ENCODE measurements at regions not wholly inside any gene's neighbourhood (a gene's known extent, or its start where the extent isn't known, plus 50 kb on each side); places are given as distances from the start of the nearest gene placed in this dataset.

GRCh38 chr5:155735388-155735787, 591.6 kb upstream of the SGCD start:
- TF ChIP-seq, protein P1, sequence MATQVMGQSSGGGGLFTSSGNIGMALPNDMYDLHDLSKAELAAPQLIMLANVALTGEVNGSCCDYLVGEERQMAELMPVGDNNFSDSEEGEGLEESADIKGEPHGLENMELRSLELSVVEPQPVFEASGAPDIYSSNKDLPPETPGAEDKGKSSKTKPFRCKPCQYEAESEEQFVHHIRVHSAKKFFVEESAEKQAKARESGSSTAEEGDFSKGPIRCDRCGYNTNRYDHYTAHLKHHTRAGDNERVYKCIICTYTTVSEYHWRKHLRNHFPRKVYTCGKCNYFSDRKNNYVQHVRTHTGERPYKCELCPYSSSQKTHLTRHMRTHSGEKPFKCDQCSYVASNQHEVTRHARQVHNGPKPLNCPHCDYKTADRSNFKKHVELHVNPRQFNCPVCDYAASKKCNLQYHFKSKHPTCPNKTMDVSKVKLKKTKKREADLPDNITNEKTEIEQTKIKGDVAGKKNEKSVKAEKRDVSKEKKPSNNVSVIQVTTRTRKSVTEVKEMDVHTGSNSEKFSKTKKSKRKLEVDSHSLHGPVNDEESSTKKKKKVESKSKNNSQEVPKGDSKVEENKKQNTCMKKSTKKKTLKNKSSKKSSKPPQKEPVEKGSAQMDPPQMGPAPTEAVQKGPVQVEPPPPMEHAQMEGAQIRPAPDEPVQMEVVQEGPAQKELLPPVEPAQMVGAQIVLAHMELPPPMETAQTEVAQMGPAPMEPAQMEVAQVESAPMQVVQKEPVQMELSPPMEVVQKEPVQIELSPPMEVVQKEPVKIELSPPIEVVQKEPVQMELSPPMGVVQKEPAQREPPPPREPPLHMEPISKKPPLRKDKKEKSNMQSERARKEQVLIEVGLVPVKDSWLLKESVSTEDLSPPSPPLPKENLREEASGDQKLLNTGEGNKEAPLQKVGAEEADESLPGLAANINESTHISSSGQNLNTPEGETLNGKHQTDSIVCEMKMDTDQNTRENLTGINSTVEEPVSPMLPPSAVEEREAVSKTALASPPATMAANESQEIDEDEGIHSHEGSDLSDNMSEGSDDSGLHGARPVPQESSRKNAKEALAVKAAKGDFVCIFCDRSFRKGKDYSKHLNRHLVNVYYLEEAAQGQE (IDR thresholded peaks at IDR 0.05; ENCODE audit: insufficient read depth in 1 of 2, low read depth in 2 of 2, low read length in 1 of 2), result no peak
- no peak for TF ChIP-seq CTCF (IDR thresholded peaks at IDR 0.05)
